ENCODE measurements at regions not wholly inside any gene's neighbourhood (a gene's known extent, or its start where the extent isn't known, plus 50 kb on each side); places are given as distances from the start of the nearest gene placed in this dataset.

GRCh38 chr14:84042992-84043391, 1487.0 kb upstream of the FLRT2 start:
- Histone ChIP-seq H3K27ac (ENCODE audit: low read depth) (no peak overlapping the region), H3F3A (replicated peaks; ENCODE audit: low read depth) (no peaks in the 10 kb centered on the region), H3K79me2 (replicated peaks; ENCODE audit: insufficient read depth) (no peaks in the 10 kb centered on the region), H3K4me3 (no peak overlapping the region), H2AFZ (no peak overlapping the region), H3K36me3 (ENCODE audit: insufficient read depth) (no peaks in the 10 kb centered on the region), H4K20me1 (replicated peaks; ENCODE audit: insufficient read depth) (no peaks in the 10 kb centered on the region), H3K4me2 (no peak overlapping the region), H3K9me2 (ENCODE audit: insufficient read depth) (no peaks in the 10 kb centered on the region), H3K27me3 (ENCODE audit: insufficient read depth) (no peaks in the 10 kb centered on the region), H3K4me1 (ENCODE audit: insufficient read depth) (0 out of 2 replicates have a peak, but pooled peaks cover 3% of the 10 kb centered on the region)
- Mint-ChIP-seq H3K4me3 (no peak overlapping the region), H3K27me3 (ENCODE audit: insufficient read depth, low read depth, poor library complexity) (no peaks in the 10 kb centered on the region), H3K9me3 (no peaks in the 10 kb centered on the region), H3K27ac (no peak overlapping the region), H3K36me3 (ENCODE audit: low read depth) (no peaks in the 10 kb centered on the region), H3K4me1 (peaks cover 6% of the 10 kb centered on the region; the same call in 2 of the 3 replicates)
- DNase-seq (ENCODE audit: low spot score), result no peak
- TF ChIP-seq JUNB (IDR thresholded peaks at IDR 0.05; ENCODE audit: unreplicated experiment), result no peak
- no peak for ATAC-seq

GRCh38 chr14:84064316-84065125, 1465.4 kb upstream of the FLRT2 start:
- Histone ChIP-seq H3K4me3 (no peak overlapping the region), H3F3A (replicated peaks; ENCODE audit: low read depth) (no peaks in the 10 kb centered on the region), H3K36me3 (ENCODE audit: insufficient read depth) (no peaks in the 10 kb centered on the region), H2AFZ (no peak overlapping the region), H3K79me2 (replicated peaks; ENCODE audit: insufficient read depth) (no peaks in the 10 kb centered on the region), H3K4me1 (ENCODE audit: insufficient read depth) (peaks cover 6% of the 10 kb centered on the region), H3K27me3 (ENCODE audit: insufficient read depth) (no peaks in the 10 kb centered on the region), H3K9me2 (ENCODE audit: insufficient read depth) (no peaks in the 10 kb centered on the region), H3K4me2 (no peak overlapping the region; the same call in 1 of the 2 replicates), H3K27ac (ENCODE audit: low read depth) (no peak overlapping the region), H4K20me1 (replicated peaks; ENCODE audit: insufficient read depth) (no peaks in the 10 kb centered on the region)
- H3K36me3 Mint-ChIP-seq (ENCODE audit: low read depth), result no peaks in the 10 kb centered on the region
- no peak overlapping the region for H3K4me3 Mint-ChIP-seq
- no peaks in the 10 kb centered on the region for H3K27me3 Mint-ChIP-seq (ENCODE audit: insufficient read depth, low read depth, poor library complexity)
- DNase-seq (ENCODE audit: low spot score) (peak; percentile 5), ATAC-seq (no peak)
- no peaks in the 10 kb centered on the region for H3K9me3 Mint-ChIP-seq
- TF ChIP-seq ZNF331 (CRISPR knock-in tag; IDR thresholded peaks at IDR 0.05; ENCODE audit: low read depth), result no peak
- no peak for TF ChIP-seq JUNB (IDR thresholded peaks at IDR 0.05; ENCODE audit: unreplicated experiment)
- no peak for TF ChIP-seq CREB1 (CRISPR knock-in tag; IDR thresholded peaks at IDR 0.05; ENCODE audit: low read depth)
- H3K4me1 Mint-ChIP-seq, result peaks cover 9% of the 10 kb centered on the region
- H3K27ac Mint-ChIP-seq, result no peak overlapping the region

- Histone ChIP-seq H2AFZ (no peak overlapping the region), H3K4me1 (ENCODE audit: insufficient read depth) (peaks cover 6% of the 10 kb centered on the region), H3F3A (replicated peaks; ENCODE audit: low read depth) (no peaks in the 10 kb centered on the region), H3K27me3 (ENCODE audit: insufficient read depth) (no peaks in the 10 kb centered on the region), H3K27ac (ENCODE audit: low read depth) (no peak overlapping the region), H3K4me2 (no peak overlapping the region), H3K9me2 (ENCODE audit: insufficient read depth) (no peaks in the 10 kb centered on the region), H4K20me1 (replicated peaks; ENCODE audit: insufficient read depth) (no peaks in the 10 kb centered on the region), H3K79me2 (replicated peaks; ENCODE audit: insufficient read depth) (no peaks in the 10 kb centered on the region), H3K36me3 (ENCODE audit: insufficient read depth) (no peaks in the 10 kb centered on the region), H3K4me3 (no peak overlapping the region)
- Mint-ChIP-seq H3K27ac (no peak overlapping the region), H3K4me3 (no peak overlapping the region), H3K27me3 (ENCODE audit: insufficient read depth, low read depth, poor library complexity) (no peaks in the 10 kb centered on the region), H3K36me3 (ENCODE audit: low read depth) (no peaks in the 10 kb centered on the region), H3K4me1 (peaks cover 5% of the 10 kb centered on the region), H3K9me3 (no peaks in the 10 kb centered on the region)
- DNase-seq (ENCODE audit: low spot score) (no peak), ATAC-seq (no peak)
- TF ChIP-seq, protein P1, sequence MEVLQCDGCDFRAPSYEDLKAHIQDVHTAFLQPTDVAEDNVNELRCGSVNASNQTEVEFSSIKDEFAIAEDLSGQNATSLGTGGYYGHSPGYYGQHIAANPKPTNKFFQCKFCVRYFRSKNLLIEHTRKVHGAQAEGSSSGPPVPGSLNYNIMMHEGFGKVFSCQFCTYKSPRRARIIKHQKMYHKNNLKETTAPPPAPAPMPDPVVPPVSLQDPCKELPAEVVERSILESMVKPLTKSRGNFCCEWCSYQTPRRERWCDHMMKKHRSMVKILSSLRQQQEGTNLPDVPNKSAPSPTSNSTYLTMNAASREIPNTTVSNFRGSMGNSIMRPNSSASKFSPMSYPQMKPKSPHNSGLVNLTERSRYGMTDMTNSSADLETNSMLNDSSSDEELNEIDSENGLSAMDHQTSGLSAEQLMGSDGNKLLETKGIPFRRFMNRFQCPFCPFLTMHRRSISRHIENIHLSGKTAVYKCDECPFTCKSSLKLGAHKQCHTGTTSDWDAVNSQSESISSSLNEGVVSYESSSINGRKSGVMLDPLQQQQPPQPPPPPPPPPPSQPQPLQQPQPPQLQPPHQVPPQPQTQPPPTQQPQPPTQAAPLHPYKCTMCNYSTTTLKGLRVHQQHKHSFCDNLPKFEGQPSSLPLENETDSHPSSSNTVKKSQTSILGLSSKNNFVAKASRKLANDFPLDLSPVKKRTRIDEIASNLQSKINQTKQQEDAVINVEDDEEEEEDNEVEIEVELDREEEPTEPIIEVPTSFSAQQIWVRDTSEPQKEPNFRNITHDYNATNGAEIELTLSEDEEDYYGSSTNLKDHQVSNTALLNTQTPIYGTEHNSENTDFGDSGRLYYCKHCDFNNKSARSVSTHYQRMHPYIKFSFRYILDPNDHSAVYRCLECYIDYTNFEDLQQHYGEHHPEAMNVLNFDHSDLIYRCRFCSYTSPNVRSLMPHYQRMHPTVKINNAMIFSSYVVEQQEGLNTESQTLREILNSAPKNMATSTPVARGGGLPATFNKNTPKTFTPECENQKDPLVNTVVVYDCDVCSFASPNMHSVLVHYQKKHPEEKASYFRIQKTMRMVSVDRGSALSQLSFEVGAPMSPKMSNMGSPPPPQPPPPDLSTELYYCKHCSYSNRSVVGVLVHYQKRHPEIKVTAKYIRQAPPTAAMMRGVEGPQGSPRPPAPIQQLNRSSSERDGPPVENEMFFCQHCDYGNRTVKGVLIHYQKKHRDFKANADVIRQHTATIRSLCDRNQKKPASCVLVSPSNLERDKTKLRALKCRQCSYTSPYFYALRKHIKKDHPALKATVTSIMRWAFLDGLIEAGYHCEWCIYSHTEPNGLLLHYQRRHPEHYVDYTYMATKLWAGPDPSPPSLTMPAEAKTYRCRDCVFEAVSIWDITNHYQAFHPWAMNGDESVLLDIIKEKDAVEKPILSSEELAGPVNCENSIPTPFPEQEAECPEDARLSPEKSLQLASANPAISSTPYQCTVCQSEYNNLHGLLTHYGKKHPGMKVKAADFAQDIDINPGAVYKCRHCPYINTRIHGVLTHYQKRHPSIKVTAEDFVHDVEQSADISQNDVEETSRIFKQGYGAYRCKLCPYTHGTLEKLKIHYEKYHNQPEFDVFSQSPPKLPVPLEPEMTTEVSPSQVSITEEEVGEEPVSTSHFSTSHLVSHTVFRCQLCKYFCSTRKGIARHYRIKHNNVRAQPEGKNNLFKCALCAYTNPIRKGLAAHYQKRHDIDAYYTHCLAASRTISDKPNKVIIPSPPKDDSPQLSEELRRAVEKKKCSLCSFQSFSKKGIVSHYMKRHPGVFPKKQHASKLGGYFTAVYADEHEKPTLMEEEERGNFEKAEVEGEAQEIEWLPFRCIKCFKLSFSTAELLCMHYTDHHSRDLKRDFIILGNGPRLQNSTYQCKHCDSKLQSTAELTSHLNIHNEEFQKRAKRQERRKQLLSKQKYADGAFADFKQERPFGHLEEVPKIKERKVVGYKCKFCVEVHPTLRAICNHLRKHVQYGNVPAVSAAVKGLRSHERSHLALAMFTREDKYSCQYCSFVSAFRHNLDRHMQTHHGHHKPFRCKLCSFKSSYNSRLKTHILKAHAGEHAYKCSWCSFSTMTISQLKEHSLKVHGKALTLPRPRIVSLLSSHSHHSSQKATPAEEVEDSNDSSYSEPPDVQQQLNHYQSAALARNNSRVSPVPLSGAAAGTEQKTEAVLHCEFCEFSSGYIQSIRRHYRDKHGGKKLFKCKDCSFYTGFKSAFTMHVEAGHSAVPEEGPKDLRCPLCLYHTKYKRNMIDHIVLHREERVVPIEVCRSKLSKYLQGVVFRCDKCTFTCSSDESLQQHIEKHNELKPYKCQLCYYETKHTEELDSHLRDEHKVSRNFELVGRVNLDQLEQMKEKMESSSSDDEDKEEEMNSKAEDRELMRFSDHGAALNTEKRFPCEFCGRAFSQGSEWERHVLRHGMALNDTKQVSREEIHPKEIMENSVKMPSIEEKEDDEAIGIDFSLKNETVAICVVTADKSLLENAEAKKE (CRISPR knock-in tag; IDR thresholded peaks at IDR 0.05), result no peak
- TF ChIP-seq ZNF114 (CRISPR knock-in tag; IDR thresholded peaks at IDR 0.05) (no peak), REST (IDR thresholded peaks at IDR 0.05; ENCODE audit: unreplicated experiment) (no peak)
Observed at GRCh38 chr14:84065811-84066210, 1464.1 kb upstream of the FLRT2 start.

Data from GM23338 (cell line).